ENCODE measurements at regions not wholly inside any gene's neighbourhood (a gene's known extent, or its start where the extent isn't known, plus 50 kb on each side); places are given as distances from the start of the nearest gene placed in this dataset.

GRCh38 chr14:83614956-83615355, 1915.0 kb upstream of the FLRT2 start:
- ChIA-PET POLR2A (no interaction called here), CTCF (no interaction called here)
- Histone ChIP-seq H3K4me3 (no peak overlapping the region), H3K27ac (no peak overlapping the region), H3K9me3 (no peaks in the 10 kb centered on the region), H3K4me2 (no peak overlapping the region), H3K4me1 (no peaks in the 10 kb centered on the region)
- 13% methylated on average over 5 of the region's 5 CpGs for WGBS (ENCODE audit: missing lambda C conversion rate)
- FAIRE-seq (no peak), ATAC-seq (no peak), DNase-seq (ENCODE audit: low read depth in 1 of 2, low spot score in 1 of 2) (no peak)
- TF ChIP-seq HES2 (IDR thresholded peaks at IDR 0.05), result no peak
- no peak for TF ChIP-seq KDM5A (IDR thresholded peaks at IDR 0.05)
- TF ChIP-seq REST (IDR thresholded peaks at IDR 0.05), result no peak
- no peak for TF ChIP-seq EHF (CRISPR knock-in tag; IDR thresholded peaks at IDR 0.05)
- TF ChIP-seq ZSCAN20 (CRISPR knock-in tag; IDR thresholded peaks at IDR 0.05), result no peak
- TF ChIP-seq RAD21 (conservative IDR thresholded peaks at IDR 0.05 in 1 of 2, IDR thresholded peaks at IDR 0.05 in 1 of 2), result no peak
- TF ChIP-seq GATA3 (IDR thresholded peaks at IDR 0.05; ENCODE audit: borderline replicate concordance), result no peak
- no peak for TF ChIP-seq JUN (IDR thresholded peaks at IDR 0.05)
- TF ChIP-seq EHMT2 (IDR thresholded peaks at IDR 0.05; ENCODE audit: low read depth), result no peak
- no peak for TF ChIP-seq HOXB5 (CRISPR knock-in tag; IDR thresholded peaks at IDR 0.05)
- no peak for TF ChIP-seq FOSB (CRISPR knock-in tag; IDR thresholded peaks at IDR 0.05)
- TF ChIP-seq CHD4 (IDR thresholded peaks at IDR 0.05; ENCODE audit: borderline replicate concordance), result no peak
- no peak for TF ChIP-seq MAZ (IDR thresholded peaks at IDR 0.05; ENCODE audit: borderline replicate concordance, low read depth, low read length)
- TF ChIP-seq TP53 (CRISPR knock-in tag; IDR thresholded peaks at IDR 0.05), result no peak
- TF ChIP-seq HMGXB4 (CRISPR knock-in tag; IDR thresholded peaks at IDR 0.05; ENCODE audit: borderline replicate concordance), result no peak
- TF ChIP-seq POLR2A (IDR thresholded peaks at IDR 0.05; ENCODE audit: low read length), result no peak

- Histone ChIP-seq H3K4me3 (no peak overlapping the region), H3K9me3 (no peaks in the 10 kb centered on the region), H3K27ac (no peak overlapping the region), H3K4me1 (no peaks in the 10 kb centered on the region), H3K4me2 (no peak overlapping the region)
- ChIA-PET POLR2A (no interaction called here), CTCF (no interaction called here)
- 39% methylated on average over 1 of the region's 1 CpG for WGBS (ENCODE audit: missing lambda C conversion rate)
- DNase-seq (ENCODE audit: low read depth in 1 of 2, low spot score in 1 of 2) (no peak), ATAC-seq (no peak), FAIRE-seq (no peak)
- TF ChIP-seq KDM1A (IDR thresholded peaks at IDR 0.05; ENCODE audit: low read depth), result no peak
- TF ChIP-seq GATA3 (IDR thresholded peaks at IDR 0.05; ENCODE audit: borderline replicate concordance), result no peak
- TF ChIP-seq HES2 (IDR thresholded peaks at IDR 0.05), result no peak
- no peak for TF ChIP-seq POLR2A (IDR thresholded peaks at IDR 0.05; ENCODE audit: low read length)
- no peak for TF ChIP-seq JUNB (IDR thresholded peaks at IDR 0.05)
- TF ChIP-seq CHD2 (IDR thresholded peaks at IDR 0.05; ENCODE audit: low read length, partially characterized antibody), result no peak
- TF ChIP-seq PBX3 (IDR thresholded peaks at IDR 0.05), result no peak
- TF ChIP-seq HOXB5 (CRISPR knock-in tag; IDR thresholded peaks at IDR 0.05), result no peak
- no peak for TF ChIP-seq SMC3 (IDR thresholded peaks at IDR 0.05)
- TF ChIP-seq MAFK (IDR thresholded peaks at IDR 0.05; ENCODE audit: partially characterized antibody), result no peak
- no peak for TF ChIP-seq HEYL (CRISPR knock-in tag; IDR thresholded peaks at IDR 0.05)
These were observed 1905.4 kb upstream of the FLRT2 start for GRCh38 chr14:83624541-83624940.
